OCI-LY7 (cell line): ENCODE measurements at regions not wholly inside any gene's neighbourhood (a gene's known extent, or its start where the extent isn't known, plus 50 kb on each side); places are given as distances from the start of the nearest gene placed in this dataset.

Experiments used
- BruUV-seq: library from RNA; stranded (reverse); fragments of 400-500 nt; replicated peaks from 2 replicates; lab custom pipeline; 2021; lab: Mats Ljungman, UMichigan
- CTCF ChIA-PET: fragments of 300-600 bp; sonication (Branson Sonifier 250); formaldehyde crosslinking; loops from one replicate; lab custom pipeline; 2022; ENCODE audit warnings: antibody characterized with exemption; ENCODE audit not compliant: unreplicated experiment; lab: Charles Lee
- POLR2A ChIA-PET: fragments of 300-600 bp; sonication (Branson Sonifier 250); formaldehyde crosslinking; loops from one replicate; lab custom pipeline; 2022; ENCODE audit warnings: antibody characterized with exemption; lab: Charles Lee
- DNase-seq: peaks from one replicate; pipeline ENCODE4 v3.0.0-alpha.2; 2015; ENCODE audit warnings: low spot score
- H2AFZ ChIP-seq: fragments of 200-600 bp; sonication (generic), shearing (Covaris generic); 2 replicates; pipeline ENCODE4 v1.6.1; 2014; ENCODE audit warnings: mild to moderate bottlenecking, antibody characterized with exemption, low read length, moderate library complexity
- H3K27ac ChIP-seq: fragments of 200-600 bp; sonication (generic); 2 replicates; pipeline ENCODE4 v1.5.1; 2014; ENCODE audit warnings: mixed run types, low read depth, mild to moderate bottlenecking, moderate library complexity, low read length, inconsistent platforms; ENCODE audit not compliant: poor library complexity, severe bottlenecking
- H3K36me3 ChIP-seq: fragments of 200-600 bp; sonication (generic); 2 replicates; pipeline ENCODE4 v1.6.1; 2014; ENCODE audit warnings: mild to moderate bottlenecking, antibody characterized with exemption, low read length, moderate library complexity, mixed read lengths; ENCODE audit not compliant: insufficient read depth
- H3K4me1 ChIP-seq: fragments of 200-600 bp; sonication (generic); 2 replicates; pipeline ENCODE4 v1.5.1; 2014; ENCODE audit warnings: mild to moderate bottlenecking, low read length; ENCODE audit not compliant: insufficient read depth, poor library complexity, severe bottlenecking
- H3K4me2 ChIP-seq: fragments of 200-600 bp; sonication (generic); 2 replicates; pipeline ENCODE4 v1.6.1; 2014; ENCODE audit warnings: mild to moderate bottlenecking, low read length
- H3K4me3 ChIP-seq: fragments of 200-600 bp; sonication (generic); 2 replicates; pipeline ENCODE4 v1.5.1; 2014; ENCODE audit warnings: mild to moderate bottlenecking, low read depth, low read length; ENCODE audit not compliant: poor library complexity, severe bottlenecking
- H3K79me2 ChIP-seq: fragments of 200-600 bp; sonication (generic); 2 replicates; pipeline ENCODE4 v1.6.1; 2016; ENCODE audit warnings: low read depth, mild to moderate bottlenecking, low read length, moderate library complexity, mixed read lengths; ENCODE audit not compliant: insufficient read depth
- H3K9me2 ChIP-seq: fragments of 200-600 bp; sonication (generic); 2 replicates; pipeline ENCODE4 v1.6.1; 2016; ENCODE audit warnings: mild to moderate bottlenecking, low read length, mixed read lengths; ENCODE audit not compliant: insufficient read depth
- H3K9me3 ChIP-seq: fragments of 200-600 bp; sonication (generic); 2 replicates; pipeline ENCODE4 v1.6.1; 2014; ENCODE audit warnings: mild to moderate bottlenecking, mixed run types, low read length, mixed read lengths
- H4K20me1 ChIP-seq: fragments of 200-600 bp; sonication (generic); 2 replicates; pipeline ENCODE4 v1.6.1; 2014; ENCODE audit warnings: mild to moderate bottlenecking, antibody characterized with exemption, low read length, moderate library complexity, mixed read lengths; ENCODE audit not compliant: insufficient read depth
- CTCF ChIP-seq: fragments of 200-600 bp; sonication (generic); conservative IDR thresholded peaks from 2 replicates; pipeline ENCODE4 v1.5.1; 2014; ENCODE audit warnings: mild to moderate bottlenecking, antibody characterized with exemption, low read length, moderate library complexity, mixed read lengths
- EZH2phosphoT487 ChIP-seq: fragments of 200-600 bp; sonication (generic); IDR thresholded peaks from 2 replicates; pipeline ENCODE4 v1.6.1; 2018; ENCODE audit warnings: low read depth, borderline replicate concordance, mild to moderate bottlenecking, mixed run types, antibody characterized with exemption, low read length, moderate library complexity, mixed read lengths
- intact Hi-C: fragments of 100-400 bp; cut with micrococcal nuclease; formaldehyde crosslinking; loops from one replicate; pipeline ENCODE4 v1.10.0; 2022; ENCODE audit not compliant: unreplicated experiment

- no TSS peak for BruUV-seq
- Histone ChIP-seq H3K9me2 (no peaks in the 10 kb centered on the region), H4K20me1 (no peaks in the 10 kb centered on the region), H3K4me2 (no peak overlapping the region), H3K27ac (no peak overlapping the region), H3K4me3 (no peak overlapping the region), H3K36me3 (no peaks in the 10 kb centered on the region), H2AFZ (no peak overlapping the region), H3K4me1 (no peaks in the 10 kb centered on the region), H3K79me2 (no peaks in the 10 kb centered on the region), H3K9me3 (no peaks in the 10 kb centered on the region)
- ChIA-PET POLR2A (interaction anchor here (0.7 to 0.8 kb wide), 2 partner anchors 16 to 139 kb away, joined by 3 read pairs; no protein-coding TSS in a partner anchor), CTCF (no interaction called here)
- no peak for TF ChIP-seq EZH2phosphoT487
- no peak for TF ChIP-seq CTCF
- DNase-seq: no peak
- intact Hi-C loops: no loop called here
Observed at GRCh38 chr4:84441758-84442377, 57.2 kb downstream of the NKX6-1 start.

GRCh38 chr4:84439996-84440395 is 59.1 kb downstream of the NKX6-1 start:
- no peaks in the 10 kb centered on the region for H3K4me1 ChIP-seq
- H3K79me2 ChIP-seq: no peaks in the 10 kb centered on the region
- no TSS peak for BruUV-seq
- no peak overlapping the region for H2AFZ ChIP-seq
- intact Hi-C loops: no loop called here
- no peaks in the 10 kb centered on the region for H3K9me3 ChIP-seq
- TF ChIP-seq EZH2phosphoT487 (no peak), CTCF (no peak)
- CTCF ChIA-PET: no interaction called here
- no peak overlapping the region for H3K4me3 ChIP-seq
- H3K9me2 ChIP-seq: no peaks in the 10 kb centered on the region
- POLR2A ChIA-PET: no interaction called here
- no peaks in the 10 kb centered on the region for H4K20me1 ChIP-seq
- DNase-seq: no peak
- no peak overlapping the region for H3K4me2 ChIP-seq
- H3K36me3 ChIP-seq: no peaks in the 10 kb centered on the region
- H3K27ac ChIP-seq: no peak overlapping the region

- Histone ChIP-seq H3K36me3 (no peaks in the 10 kb centered on the region), H4K20me1 (no peaks in the 10 kb centered on the region), H3K4me2 (no peak overlapping the region), H3K9me3 (no peaks in the 10 kb centered on the region), H3K9me2 (no peaks in the 10 kb centered on the region), H2AFZ (no peak overlapping the region), H3K79me2 (no peaks in the 10 kb centered on the region), H3K27ac (no peak overlapping the region), H3K4me1 (no peaks in the 10 kb centered on the region), H3K4me3 (no peak overlapping the region)
- TF ChIP-seq EZH2phosphoT487: no peak
- no peak for TF ChIP-seq CTCF
- no TSS peak for BruUV-seq
- no peak for DNase-seq
- CTCF ChIA-PET: no interaction called here
- intact Hi-C loops: no loop called here
- POLR2A ChIA-PET: interaction anchor here (0.7 kb wide), 1 partner anchor 18 kb away, joined by 3 read pairs; no protein-coding TSS in a partner anchor
Observed at GRCh38 chr4:84436812-84437211, 62.3 kb downstream of the NKX6-1 start.
